Progenitor cell of endocrine pancreas (in vitro differentiated cells): ENCODE measurements at regions not wholly inside any gene's neighbourhood (a gene's known extent, or its start where the extent isn't known, plus 50 kb on each side); places are given as distances from the start of the nearest gene placed in this dataset.

Experiments
- DNase-seq: peaks from one replicate; pipeline ENCODE4 v3.0.0; 2021; ENCODE audit warnings: low spot score; ENCODE audit not compliant: unreplicated experiment
- H3K27ac Mint-ChIP-seq: 2 replicates; pipeline ENCODE4 v1.8.0; 2021; ENCODE audit warnings: mild to moderate bottlenecking, moderate library complexity, mixed read lengths
- H3K27me3 Mint-ChIP-seq: 2 replicates; pipeline ENCODE4 v1.8.0; 2021; ENCODE audit warnings: mixed read lengths
- H3K36me3 Mint-ChIP-seq: 2 replicates; pipeline ENCODE4 v1.8.0; 2022; ENCODE audit warnings: mixed read lengths; ENCODE audit not compliant: insufficient read depth
- H3K4me1 Mint-ChIP-seq: 2 replicates; pipeline ENCODE4 v1.8.0; 2021; ENCODE audit warnings: low read depth, mixed read lengths
- H3K4me3 Mint-ChIP-seq: 2 replicates; pipeline ENCODE4 v1.8.0; 2021; ENCODE audit warnings: low read depth, mild to moderate bottlenecking, moderate library complexity, mixed read lengths
- H3K9me3 Mint-ChIP-seq: 2 replicates; pipeline ENCODE4 v1.8.0; 2021; ENCODE audit warnings: low read depth, mixed read lengths
- CTCF ChIP-seq: fragments of 200-600 bp; sonication (generic); IDR thresholded peaks from one replicate; pipeline ENCODE4 v1.5.0; 2021; ENCODE audit warnings: antibody characterized with exemption, mild to moderate bottlenecking; ENCODE audit not compliant: unreplicated experiment

- Mint-ChIP-seq H3K4me3 (no peak overlapping the region), H3K36me3 (no peaks in the 10 kb centered on the region), H3K27ac (no peak overlapping the region), H3K9me3 (peaks cover 23% of the 10 kb centered on the region), H3K27me3 (no peaks in the 10 kb centered on the region), H3K4me1 (no peaks in the 10 kb centered on the region)
- no peak for DNase-seq
- TF ChIP-seq CTCF: no peak
These were observed 195.1 kb upstream of the CBLB start for GRCh38 chr3:106063909-106064308.

GRCh38 chr3:106065831-106066230 lies 197.0 kb upstream of the CBLB start:
- DNase-seq: no peak
- Mint-ChIP-seq H3K27ac (no peak overlapping the region), H3K27me3 (no peaks in the 10 kb centered on the region), H3K4me3 (no peak overlapping the region), H3K9me3 (peaks cover 23% of the 10 kb centered on the region), H3K4me1 (no peaks in the 10 kb centered on the region), H3K36me3 (no peaks in the 10 kb centered on the region)
- no peak for TF ChIP-seq CTCF

- no peak for TF ChIP-seq CTCF
- no peak for DNase-seq
- no peaks in the 10 kb centered on the region for H3K36me3 Mint-ChIP-seq
- H3K27me3 Mint-ChIP-seq: no peaks in the 10 kb centered on the region
- no peaks in the 10 kb centered on the region for H3K4me1 Mint-ChIP-seq
- peaks cover 30% of the 10 kb centered on the region for H3K9me3 Mint-ChIP-seq
- no peak overlapping the region for H3K27ac Mint-ChIP-seq
- H3K4me3 Mint-ChIP-seq: no peak overlapping the region
These were observed 198.9 kb upstream of the CBLB start for GRCh38 chr3:106067711-106068110.

- Mint-ChIP-seq H3K9me3 (peaks cover 23% of the 10 kb centered on the region), H3K4me1 (no peaks in the 10 kb centered on the region), H3K27me3 (no peaks in the 10 kb centered on the region), H3K36me3 (no peaks in the 10 kb centered on the region), H3K27ac (no peak overlapping the region), H3K4me3 (no peak overlapping the region)
- TF ChIP-seq CTCF: no peak
- no peak for DNase-seq
These were observed 199.6 kb upstream of the CBLB start for GRCh38 chr3:106068381-106068780.

- Mint-ChIP-seq H3K36me3 (no peaks in the 10 kb centered on the region), H3K4me1 (no peaks in the 10 kb centered on the region), H3K9me3 (peaks cover 19% of the 10 kb centered on the region), H3K4me3 (no peak overlapping the region), H3K27ac (no peak overlapping the region), H3K27me3 (no peaks in the 10 kb centered on the region)
- TF ChIP-seq CTCF: no peak
- DNase-seq: no peak
These were observed 200.0 kb upstream of the CBLB start for GRCh38 chr3:106068795-106069194.
